ENCODE measurements at regions not wholly inside any gene's neighbourhood (a gene's known extent, or its start where the extent isn't known, plus 50 kb on each side); places are given as distances from the start of the nearest gene placed in this dataset.

DNA sequence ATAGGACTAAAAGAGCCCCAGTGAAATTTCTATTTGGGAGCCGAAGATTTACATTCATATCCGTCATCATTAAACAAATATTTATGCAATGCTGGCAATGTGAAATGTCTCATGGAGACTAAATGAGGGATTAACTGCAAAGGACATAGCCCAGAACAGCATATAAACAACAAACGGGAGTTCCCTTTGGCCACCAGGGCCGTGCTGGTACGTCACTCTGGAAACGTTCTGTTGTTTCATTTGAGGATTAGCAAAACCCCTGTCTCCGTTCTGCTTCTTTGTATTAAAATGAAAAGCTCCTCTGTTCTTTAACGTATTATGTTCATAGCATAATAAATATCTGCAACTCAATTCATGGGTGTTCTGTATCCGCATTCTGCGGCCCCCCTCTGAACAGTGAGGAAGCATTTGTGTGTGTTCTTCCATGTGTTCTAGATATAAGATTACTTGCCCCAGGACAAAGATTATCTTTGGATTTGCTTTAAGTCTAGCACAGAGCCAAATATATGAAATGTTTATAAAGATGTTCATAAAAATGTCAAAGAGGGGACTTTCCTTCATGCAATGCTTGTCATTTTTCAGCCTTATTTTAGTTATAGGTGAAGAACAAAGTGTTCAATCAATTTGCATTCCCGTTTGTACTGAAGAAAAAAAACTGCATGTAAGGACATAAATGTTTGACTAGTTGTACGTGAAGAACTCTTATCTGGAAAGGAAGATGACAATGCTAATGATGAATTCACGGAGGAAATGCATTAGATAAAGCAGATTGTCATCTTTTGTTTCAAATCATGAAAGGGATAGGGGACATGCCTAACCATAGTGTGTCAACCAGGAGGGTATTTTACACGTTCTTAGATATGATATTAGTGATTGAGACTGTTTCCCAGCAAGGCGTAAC, 90.0 kb upstream of the TNFAIP3 start:
- Mint-ChIP-seq H3K4me3 (ENCODE audit: unreplicated experiment) (no peak overlapping the region), H3K9me3 (ENCODE audit: unreplicated experiment) (peaks cover 4% of the 10 kb centered on the region), H3K27me3 (ENCODE audit: unreplicated experiment) (no peaks in the 10 kb centered on the region), H3K4me1 (ENCODE audit: unreplicated experiment) (peaks cover 18% of the 10 kb centered on the region), H3K27ac (ENCODE audit: unreplicated experiment) (no peak overlapping the region), H3K36me3 (ENCODE audit: unreplicated experiment) (no peaks in the 10 kb centered on the region)
- no peak for DNase-seq (ENCODE audit: extremely low spot score, unreplicated experiment)
- TF ChIP-seq, protein P1, sequence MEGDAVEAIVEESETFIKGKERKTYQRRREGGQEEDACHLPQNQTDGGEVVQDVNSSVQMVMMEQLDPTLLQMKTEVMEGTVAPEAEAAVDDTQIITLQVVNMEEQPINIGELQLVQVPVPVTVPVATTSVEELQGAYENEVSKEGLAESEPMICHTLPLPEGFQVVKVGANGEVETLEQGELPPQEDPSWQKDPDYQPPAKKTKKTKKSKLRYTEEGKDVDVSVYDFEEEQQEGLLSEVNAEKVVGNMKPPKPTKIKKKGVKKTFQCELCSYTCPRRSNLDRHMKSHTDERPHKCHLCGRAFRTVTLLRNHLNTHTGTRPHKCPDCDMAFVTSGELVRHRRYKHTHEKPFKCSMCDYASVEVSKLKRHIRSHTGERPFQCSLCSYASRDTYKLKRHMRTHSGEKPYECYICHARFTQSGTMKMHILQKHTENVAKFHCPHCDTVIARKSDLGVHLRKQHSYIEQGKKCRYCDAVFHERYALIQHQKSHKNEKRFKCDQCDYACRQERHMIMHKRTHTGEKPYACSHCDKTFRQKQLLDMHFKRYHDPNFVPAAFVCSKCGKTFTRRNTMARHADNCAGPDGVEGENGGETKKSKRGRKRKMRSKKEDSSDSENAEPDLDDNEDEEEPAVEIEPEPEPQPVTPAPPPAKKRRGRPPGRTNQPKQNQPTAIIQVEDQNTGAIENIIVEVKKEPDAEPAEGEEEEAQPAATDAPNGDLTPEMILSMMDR (IDR thresholded peaks at IDR 0.05): no peak

DNA sequence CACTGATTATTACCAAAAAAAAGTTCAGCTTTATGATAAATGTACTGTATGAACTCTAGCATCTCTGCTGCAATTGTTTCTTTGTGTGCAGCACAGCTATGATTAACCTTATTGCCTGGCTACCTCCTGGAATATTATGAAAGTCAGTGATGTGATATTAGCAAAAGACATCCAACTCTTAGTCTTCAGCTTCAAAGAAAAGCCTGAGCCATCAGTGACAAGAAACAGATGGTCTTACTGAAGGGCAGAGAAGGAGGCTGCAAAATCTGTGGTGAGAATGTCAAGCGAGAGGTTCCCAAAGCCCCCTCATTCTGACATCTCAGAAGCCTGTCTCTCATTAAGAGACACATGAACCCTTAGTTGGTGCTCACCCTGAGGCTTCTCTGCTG, 89.4 kb upstream of the TNFAIP3 start:
- TF ChIP-seq, protein P1 (IDR thresholded peaks at IDR 0.05): no peak
- Mint-ChIP-seq H3K36me3 (ENCODE audit: unreplicated experiment) (no peaks in the 10 kb centered on the region), H3K27me3 (ENCODE audit: unreplicated experiment) (no peaks in the 10 kb centered on the region), H3K27ac (ENCODE audit: unreplicated experiment) (no peak overlapping the region), H3K4me3 (ENCODE audit: unreplicated experiment) (no peak overlapping the region), H3K4me1 (ENCODE audit: unreplicated experiment) (peaks cover 18% of the 10 kb centered on the region), H3K9me3 (ENCODE audit: unreplicated experiment) (no peaks in the 10 kb centered on the region)
- DNase-seq (ENCODE audit: extremely low spot score, unreplicated experiment): no peak

DNA sequence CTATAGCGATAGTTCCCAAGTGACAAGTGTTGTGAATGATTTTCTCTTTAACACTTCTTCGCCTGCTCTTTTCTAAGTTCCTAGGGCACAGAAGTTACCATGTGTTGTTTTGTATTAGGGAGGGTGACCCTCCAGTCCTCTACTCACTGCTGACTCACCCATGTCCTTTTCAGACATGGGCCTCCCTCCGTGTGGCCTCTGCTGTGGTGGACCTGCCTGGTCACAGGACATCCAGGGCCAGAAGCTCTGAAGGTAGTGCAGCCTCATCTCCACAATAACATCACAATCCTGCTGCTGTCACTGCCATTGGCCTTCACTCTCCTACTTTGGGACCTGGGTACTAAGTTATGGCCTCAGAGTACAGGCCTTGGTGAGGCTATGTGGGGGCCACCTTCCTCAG, 87.1 kb upstream of the TNFAIP3 start:
- Mint-ChIP-seq H3K27ac (ENCODE audit: unreplicated experiment) (no peak overlapping the region), H3K36me3 (ENCODE audit: unreplicated experiment) (no peaks in the 10 kb centered on the region), H3K27me3 (ENCODE audit: unreplicated experiment) (no peaks in the 10 kb centered on the region), H3K9me3 (ENCODE audit: unreplicated experiment) (peaks cover 5% of the 10 kb centered on the region), H3K4me1 (ENCODE audit: unreplicated experiment) (peaks cover 21% of the 10 kb centered on the region), H3K4me3 (ENCODE audit: unreplicated experiment) (no peak overlapping the region)
- DNase-seq (ENCODE audit: extremely low spot score, unreplicated experiment): no peak
- TF ChIP-seq, protein P1 (IDR thresholded peaks at IDR 0.05): no peak

DNA sequence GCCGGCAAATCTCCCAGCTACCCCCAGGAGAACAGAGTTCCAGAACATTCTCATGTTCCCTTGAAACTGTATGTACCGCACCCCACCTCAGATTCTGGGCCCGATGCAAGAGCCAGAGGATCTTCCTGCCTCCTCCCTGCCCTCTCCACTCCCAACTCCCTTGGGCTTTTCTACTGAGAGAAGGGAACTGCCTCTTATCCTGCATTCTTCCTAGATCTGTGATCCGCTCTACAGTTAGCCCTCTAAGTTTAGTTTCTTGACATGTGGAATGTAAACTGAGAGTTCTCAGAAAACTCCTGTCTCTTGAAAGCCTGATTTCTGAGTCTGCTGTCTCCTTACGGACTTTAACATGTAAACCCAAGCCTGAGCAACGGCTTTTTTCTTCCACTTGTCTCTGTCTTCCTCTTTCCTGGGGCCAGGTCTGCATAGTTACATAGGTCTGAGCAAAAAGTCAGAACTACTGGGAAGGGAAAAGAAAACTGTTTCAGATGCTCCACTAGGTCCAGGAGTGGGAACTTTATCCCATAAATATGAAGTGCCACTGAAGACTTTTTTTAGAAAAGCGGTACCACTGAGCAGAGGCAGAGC, 86.5 kb upstream of the TNFAIP3 start:
- no peaks in the 10 kb centered on the region for H3K27me3 Mint-ChIP-seq (ENCODE audit: unreplicated experiment)
- peaks cover 24% of the 10 kb centered on the region for H3K4me1 Mint-ChIP-seq (ENCODE audit: unreplicated experiment)
- DNase-seq (ENCODE audit: extremely low spot score, unreplicated experiment): no peak
- H3K27ac Mint-ChIP-seq (ENCODE audit: unreplicated experiment): no peak overlapping the region
- H3K36me3 Mint-ChIP-seq (ENCODE audit: unreplicated experiment): no peaks in the 10 kb centered on the region
- no peak overlapping the region for H3K4me3 Mint-ChIP-seq (ENCODE audit: unreplicated experiment)
- H3K9me3 Mint-ChIP-seq (ENCODE audit: unreplicated experiment): peaks cover 5% of the 10 kb centered on the region
- TF ChIP-seq, protein P1 (IDR thresholded peaks at IDR 0.05): no peak

DNA sequence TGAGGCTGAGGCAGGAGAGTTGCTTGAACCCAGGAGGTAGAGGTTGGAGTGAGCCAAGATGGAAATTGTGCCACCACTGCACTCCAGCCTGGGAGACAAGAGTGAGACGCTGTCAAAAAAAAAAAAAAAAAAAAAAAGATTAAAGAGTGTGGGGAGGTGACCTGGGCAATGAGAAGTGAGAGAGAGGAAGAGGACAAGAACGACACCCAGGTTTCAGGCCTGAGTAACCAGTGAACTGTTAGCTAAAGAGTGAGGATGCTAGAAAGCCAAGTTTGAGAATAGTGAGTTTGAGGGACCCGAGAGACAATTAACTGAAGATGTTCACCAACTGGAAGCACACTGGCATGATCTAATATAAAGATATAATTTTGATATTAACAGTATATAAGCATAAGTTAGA, 85.4 kb upstream of the TNFAIP3 start:
- Mint-ChIP-seq H3K27me3 (ENCODE audit: unreplicated experiment) (no peaks in the 10 kb centered on the region), H3K4me3 (ENCODE audit: unreplicated experiment) (no peak overlapping the region), H3K4me1 (ENCODE audit: unreplicated experiment) (peaks cover 31% of the 10 kb centered on the region), H3K27ac (ENCODE audit: unreplicated experiment) (no peak overlapping the region), H3K9me3 (ENCODE audit: unreplicated experiment) (peaks cover 5% of the 10 kb centered on the region), H3K36me3 (ENCODE audit: unreplicated experiment) (no peaks in the 10 kb centered on the region)
- DNase-seq (ENCODE audit: extremely low spot score, unreplicated experiment): no peak
- TF ChIP-seq, protein P1 (IDR thresholded peaks at IDR 0.05): no peak

Data from osteocyte (in vitro differentiated cells).